HEK293 (cell line): ENCODE measurements at regions not wholly inside any gene's neighbourhood (a gene's known extent, or its start where the extent isn't known, plus 50 kb on each side); places are given as distances from the start of the nearest gene placed in this dataset.

Experiments used
- CTCF ChIA-PET: fragments of 350-600 bp; formaldehyde crosslinking; extraction: SDS; loops from one replicate; lab custom pipeline; 2021; ENCODE audit warnings: antibody characterized with exemption; lab: Yijun Ruan, JAX
- POLR2A ChIA-PET: fragments of 300-600 bp; formaldehyde crosslinking; extraction: SDS; loops from one replicate; lab custom pipeline; 2020; ENCODE audit warnings: antibody characterized with exemption, inconsistent platforms; lab: Yijun Ruan, JAX
- H3K27ac ChIP-seq: fragments of 200-500 bp; sonication (Bioruptor generic); 2 replicates; pipeline ENCODE4 v1.5.1; 2014; ENCODE audit warnings: low read depth, low read length, control low read depth, inconsistent platforms; ENCODE audit errors: extremely low read depth
- H3K36me3 ChIP-seq, 2 experiments: fragments of 200-500 bp in 1 of 2; sonication (Bioruptor generic) in 1 of 2; 1 replicate in 1 of 2; 2 replicates in 1 of 2; pipeline ENCODE4 v1.5.1; 2014 to 2017; ENCODE audit warnings: inconsistent platforms in 2 of 2, low read length in 2 of 2; ENCODE audit not compliant: control insufficient read depth in 2 of 2, insufficient read depth in 1 of 2
- H3K4me1 ChIP-seq: fragments of 200-500 bp; sonication (Bioruptor generic); 2 replicates; pipeline ENCODE4 v1.5.1; 2014; ENCODE audit warnings: mild to moderate bottlenecking, low read length, inconsistent platforms; ENCODE audit not compliant: control insufficient read depth, insufficient read depth
- H3K4me3 ChIP-seq: 2 replicates; pipeline ENCODE4 v1.5.1; 2011; ENCODE audit warnings: low read depth, mild to moderate bottlenecking, control low read depth, low read length, moderate library complexity
- H3K9me3 ChIP-seq: fragments of 200-500 bp; sonication (Bioruptor generic); 2 replicates; pipeline ENCODE4 v1.5.1; 2014; ENCODE audit warnings: low read depth, low read length, inconsistent platforms; ENCODE audit not compliant: control insufficient read depth, insufficient read depth
- EGR2 ChIP-seq: fragments of 450-650 bp; formaldehyde crosslinking; IDR thresholded peaks from 2 replicates; pipeline ENCODE4 v1.5.1; 2016; ENCODE audit warnings: low read depth, missing biosample characterization, missing genetic modification characterization
- HOXA7 ChIP-seq: sonication (generic); formaldehyde crosslinking; IDR thresholded peaks from 2 replicates; pipeline ENCODE4 v1.8.1; 2022; ENCODE audit warnings: missing genetic modification reagents, borderline replicate concordance
- PRDM1 ChIP-seq: fragments of 450-650 bp; formaldehyde crosslinking; IDR thresholded peaks from 2 replicates; pipeline ENCODE4; 2016; ENCODE audit warnings: missing biosample characterization, missing genetic modification characterization
- PRDM10 ChIP-seq: fragments of 450-650 bp; formaldehyde crosslinking; IDR thresholded peaks from 2 replicates; pipeline ENCODE4 v1.5.1; 2016; ENCODE audit warnings: missing biosample characterization, missing genetic modification characterization
- REST ChIP-seq: fragments of 450-650 bp; formaldehyde crosslinking; IDR thresholded peaks from 2 replicates; pipeline ENCODE4 v1.5.1; 2016; ENCODE audit warnings: missing biosample characterization, missing genetic modification characterization
- ZBTB10 ChIP-seq: fragments of 450-650 bp; formaldehyde crosslinking; IDR thresholded peaks from 2 replicates; pipeline ENCODE4 v1.5.1; 2016; ENCODE audit warnings: missing biosample characterization, missing genetic modification characterization
- ZBTB11 ChIP-seq: fragments of 450-650 bp; formaldehyde crosslinking; conservative IDR thresholded peaks from 2 replicates; pipeline ENCODE4 v1.5.1; 2016; ENCODE audit warnings: low read depth, missing biosample characterization, missing genetic modification characterization
- ZBTB21 ChIP-seq: fragments of 450-650 bp; formaldehyde crosslinking; IDR thresholded peaks from 2 replicates; pipeline ENCODE4 v1.5.1; 2017; ENCODE audit warnings: missing biosample characterization, missing genetic modification characterization
- ZFP37 ChIP-seq: fragments of 450-650 bp; formaldehyde crosslinking; IDR thresholded peaks from 2 replicates; pipeline ENCODE4 v1.5.1; 2016; ENCODE audit warnings: missing biosample characterization, missing genetic modification characterization
- ZNF121 ChIP-seq: fragments of 450-650 bp; formaldehyde crosslinking; IDR thresholded peaks from 2 replicates; pipeline ENCODE4 v1.5.1; 2016; ENCODE audit warnings: missing biosample characterization, missing genetic modification characterization
- ZNF138 ChIP-seq: fragments of 450-650 bp; formaldehyde crosslinking; IDR thresholded peaks from 2 replicates; pipeline ENCODE4 v1.5.1; 2016; ENCODE audit warnings: missing biosample characterization, missing genetic modification characterization, borderline replicate concordance
- ZNF302 ChIP-seq: fragments of 450-650 bp; formaldehyde crosslinking; IDR thresholded peaks from 2 replicates; pipeline ENCODE4 v1.5.1; 2016; ENCODE audit warnings: missing biosample characterization, missing genetic modification characterization, low read depth
- ZNF311 ChIP-seq: fragments of 450-650 bp; formaldehyde crosslinking; IDR thresholded peaks from 2 replicates; pipeline ENCODE4 v1.5.1; 2017; ENCODE audit warnings: missing biosample characterization, missing genetic modification characterization, borderline replicate concordance
- ZNF416 ChIP-seq: fragments of 450-650 bp; formaldehyde crosslinking; IDR thresholded peaks from 2 replicates; pipeline ENCODE4 v1.5.1; 2016; ENCODE audit warnings: missing biosample characterization, missing genetic modification characterization
- ZNF558 ChIP-seq: fragments of 450-650 bp; formaldehyde crosslinking; IDR thresholded peaks from 2 replicates; pipeline ENCODE4 v1.5.1; 2016; ENCODE audit warnings: missing biosample characterization, missing genetic modification characterization
- ZNF596 ChIP-seq: fragments of 450-650 bp; IDR thresholded peaks from 2 replicates; pipeline ENCODE4 v1.5.0; 2018; ENCODE audit warnings: missing biosample characterization, mild to moderate bottlenecking, missing genetic modification characterization, moderate library complexity
- ZNF610 ChIP-seq: fragments of 450-650 bp; formaldehyde crosslinking; IDR thresholded peaks from 2 replicates; pipeline ENCODE4 v1.5.1; 2016; ENCODE audit warnings: missing biosample characterization, missing genetic modification characterization, borderline replicate concordance
- ZNF645 ChIP-seq: fragments of 450-650 bp; formaldehyde crosslinking; IDR thresholded peaks from 2 replicates; pipeline ENCODE4; 2016; ENCODE audit warnings: missing biosample characterization, missing genetic modification characterization
- ZNF664 ChIP-seq: fragments of 450-650 bp; formaldehyde crosslinking; IDR thresholded peaks from 2 replicates; pipeline ENCODE4 v1.5.1; 2016; ENCODE audit warnings: missing biosample characterization, missing genetic modification characterization
- ZNF776 ChIP-seq: fragments of 450-650 bp; formaldehyde crosslinking; IDR thresholded peaks from 2 replicates; pipeline ENCODE4 v1.5.0; 2017; ENCODE audit warnings: missing biosample characterization, missing genetic modification characterization, borderline replicate concordance
- ZNF777 ChIP-seq: fragments of 450-650 bp; formaldehyde crosslinking; IDR thresholded peaks from 2 replicates; pipeline ENCODE4 v1.5.1; 2017; ENCODE audit warnings: missing biosample characterization, missing genetic modification characterization, borderline replicate concordance
- ZXDB ChIP-seq: fragments of 450-650 bp; formaldehyde crosslinking; IDR thresholded peaks from 2 replicates; pipeline ENCODE4 v1.5.1; 2016; ENCODE audit warnings: missing biosample characterization, missing genetic modification characterization

- no peak for TF ChIP-seq REST
- TF ChIP-seq ZNF777 (tag by site-specific recombination), result no peak
- no peak for TF ChIP-seq ZNF558 (tag by site-specific recombination)
- no peak for TF ChIP-seq ZBTB10
- no peak for TF ChIP-seq ZNF596
- no peak for TF ChIP-seq ZNF610 (tag by site-specific recombination)
- no peak for TF ChIP-seq PRDM10 (tag by site-specific recombination)
- no peak for TF ChIP-seq PRDM1 (tag by site-specific recombination)
- TF ChIP-seq ZNF311 (tag by site-specific recombination), result no peak
- TF ChIP-seq ZNF664 (tag by site-specific recombination), result no peak
- TF ChIP-seq, all 188 proteins: peak for 0
These were observed 106.4 kb upstream of the COL5A1 start (continued) for GRCh38 chr9:134535171-134535570.

- no peaks in the 10 kb centered on the region for H3K4me1 ChIP-seq
- H3K4me3 ChIP-seq, result no peak overlapping the region
- no peaks in the 10 kb centered on the region for H3K9me3 ChIP-seq
- POLR2A ChIA-PET, result interaction anchor here (0.6 kb wide), 1 partner anchor 1664 kb away, joined by 8 read pairs; no protein-coding TSS in a partner anchor
- no peaks in the 10 kb centered on the region for H3K36me3 ChIP-seq
- CTCF ChIA-PET, result interaction anchor here (2.8 kb wide), 1 partner anchor 87 kb away, joined by 13 read pairs; no protein-coding TSS in a partner anchor
- no peak overlapping the region for H3K27ac ChIP-seq
- no peak for TF ChIP-seq ZBTB21 (tag by site-specific recombination)
- no peak for TF ChIP-seq EGR2 (tag by site-specific recombination)
- TF ChIP-seq HOXA7 (CRISPR knock-in tag), result no peak
- no peak for TF ChIP-seq ZNF416 (tag by site-specific recombination)
- no peak for TF ChIP-seq ZFP37 (tag by site-specific recombination)
- no peak for TF ChIP-seq ZNF645 (tag by site-specific recombination)
- TF ChIP-seq ZBTB11 (tag by site-specific recombination), result no peak
- TF ChIP-seq ZNF776 (tag by site-specific recombination), result no peak
- TF ChIP-seq ZNF121 (tag by site-specific recombination), result no peak
- no peak for TF ChIP-seq ZNF302 (tag by site-specific recombination)
- TF ChIP-seq ZXDB (tag by site-specific recombination), result no peak
- no peak for TF ChIP-seq ZNF138
These were observed 105.3 kb upstream of the COL5A1 start for GRCh38 chr9:134536101-134536900.
